RWPE2 (cell line): ENCODE measurements at regions not wholly inside any gene's neighbourhood (a gene's known extent, or its start where the extent isn't known, plus 50 kb on each side); places are given as distances from the start of the nearest gene placed in this dataset.

Source experiments
- ATAC-seq: fragments of 200-7000 bp; cut with Tn5 transposase; 3 replicates; pipeline ENCODE4 v1.9.1; 2021; ENCODE audit warnings: low read depth
- DNase-seq: peaks from one replicate; pipeline ENCODE4 v3.0.0-alpha.2; 2020; ENCODE audit warnings: low spot score
- H3K27ac ChIP-seq: fragments of 450-650 bp; 2 replicates; pipeline ENCODE4 v1.5.1; 2017; ENCODE audit warnings: mild to moderate bottlenecking; ENCODE audit not compliant: poor library complexity, severe bottlenecking
- H3K27me3 ChIP-seq: fragments of 250-450 bp; sonication (Bioruptor Pico); 2 replicates; pipeline ENCODE4 v1.5.1; 2021; ENCODE audit warnings: mild to moderate bottlenecking, moderate library complexity; ENCODE audit not compliant: insufficient read depth, poor library complexity, severe bottlenecking
- H3K36me3 ChIP-seq: fragments of 250-450 bp; sonication (Bioruptor Pico); 2 replicates; pipeline ENCODE4 v1.5.1; 2020; ENCODE audit warnings: low read depth, mild to moderate bottlenecking, moderate library complexity
- H3K4me1 ChIP-seq: fragments of 250-450 bp; sonication (Bioruptor Pico); 2 replicates; pipeline ENCODE4 v1.5.1; 2021; ENCODE audit warnings: mild to moderate bottlenecking, moderate library complexity; ENCODE audit not compliant: insufficient read depth, poor library complexity, severe bottlenecking
- H3K4me3 ChIP-seq: fragments of 250-450 bp; sonication (Bioruptor Pico); 2 replicates; pipeline ENCODE4 v1.5.1; 2021; ENCODE audit warnings: mild to moderate bottlenecking, moderate library complexity; ENCODE audit not compliant: severe bottlenecking
- H3K9me3 ChIP-seq: fragments of 250-450 bp; sonication (Bioruptor Pico); 2 replicates; pipeline ENCODE4 v1.5.1; 2021; ENCODE audit warnings: mild to moderate bottlenecking, moderate library complexity; ENCODE audit not compliant: severe bottlenecking
- CTCF ChIP-seq: fragments of 450-650 bp; IDR thresholded peaks from one replicate; pipeline ENCODE4 v1.5.1; 2017; ENCODE audit warnings: mild to moderate bottlenecking, moderate library complexity; ENCODE audit not compliant: poor library complexity, severe bottlenecking

DNA sequence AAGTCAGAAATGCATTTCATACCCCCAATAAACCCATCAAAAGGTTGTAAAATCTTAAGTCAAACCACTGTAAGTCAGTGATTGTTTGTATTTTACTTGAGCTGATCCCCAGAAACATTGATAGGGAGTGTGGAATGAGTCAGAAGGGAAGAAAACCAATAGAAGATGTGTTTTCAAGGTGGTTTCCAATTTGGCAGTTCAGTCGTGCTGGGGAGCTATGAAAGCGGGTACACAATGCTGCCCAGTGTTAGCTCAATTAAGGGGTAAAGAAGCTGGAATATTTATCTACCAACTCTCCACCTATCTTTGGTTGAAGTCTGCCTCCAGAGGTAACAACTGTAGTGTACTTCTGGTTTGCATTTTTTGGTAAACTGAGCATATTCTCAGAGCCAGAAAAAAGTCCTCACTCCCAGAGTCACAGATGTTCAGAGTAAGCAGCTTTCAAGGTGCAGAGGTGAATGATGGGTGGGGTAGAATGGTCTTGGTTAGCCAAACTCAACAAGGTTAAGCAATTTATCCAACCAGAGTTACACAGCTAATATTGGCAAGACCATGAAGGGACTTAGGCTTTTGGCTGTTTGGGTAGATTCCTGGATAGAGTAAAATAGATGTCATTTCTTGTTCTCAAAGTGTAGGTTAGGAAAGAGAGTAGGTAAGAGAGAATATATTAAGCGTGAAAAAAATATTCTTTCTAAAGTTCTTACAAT lies 202.9 kb upstream of the ADGRL2 start:
- no peak overlapping the region for H3K4me3 ChIP-seq

GRCh38 chr1:81596341-81596740 lies 204.4 kb upstream of the ADGRL2 start:
- no peak overlapping the region for H3K27ac ChIP-seq
- DNase-seq: no peak
- TF ChIP-seq CTCF: no peak
- H3K9me3 ChIP-seq: no peaks in the 10 kb centered on the region
- H3K36me3 ChIP-seq: no peaks in the 10 kb centered on the region
- H3K27me3 ChIP-seq: no peaks in the 10 kb centered on the region
- ATAC-seq: no peak
- no peaks in the 10 kb centered on the region for H3K4me1 ChIP-seq
- no peak overlapping the region for H3K4me3 ChIP-seq

More for the DNA sequence above, 202.9 kb upstream of the ADGRL2 start:
- no peak for TF ChIP-seq CTCF
- Histone ChIP-seq H3K36me3 (no peaks in the 10 kb centered on the region), H3K9me3 (no peaks in the 10 kb centered on the region), H3K27me3 (no peaks in the 10 kb centered on the region), H3K27ac (no peak overlapping the region), H3K4me1 (no peaks in the 10 kb centered on the region)
- ATAC-seq (no peak), DNase-seq (no peak)

DNA sequence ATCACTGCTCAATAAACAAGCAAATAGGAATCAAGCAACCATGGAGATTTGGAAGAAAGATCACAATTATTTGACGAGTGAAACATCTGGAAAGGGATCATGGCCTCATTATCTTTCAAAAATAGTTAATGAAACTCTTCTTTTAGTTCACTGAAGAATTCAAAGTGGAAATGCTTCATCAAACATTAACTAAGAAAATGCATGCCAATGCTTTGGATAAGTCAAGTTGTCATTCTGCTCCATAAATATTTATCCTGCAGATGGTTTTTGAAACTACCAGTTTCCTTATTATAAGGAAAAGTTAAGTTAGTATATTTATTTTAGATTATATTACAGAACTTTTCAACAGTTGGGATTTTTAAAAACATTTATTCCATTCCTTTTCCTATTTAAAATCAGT lies 206.5 kb upstream of the ADGRL2 start:
- no peak for DNase-seq
- no peak for ATAC-seq
- Histone ChIP-seq H3K4me3 (no peak overlapping the region), H3K27me3 (no peaks in the 10 kb centered on the region), H3K27ac (no peak overlapping the region), H3K36me3 (no peaks in the 10 kb centered on the region), H3K4me1 (no peaks in the 10 kb centered on the region), H3K9me3 (no peaks in the 10 kb centered on the region)
- TF ChIP-seq CTCF: no peak

DNA sequence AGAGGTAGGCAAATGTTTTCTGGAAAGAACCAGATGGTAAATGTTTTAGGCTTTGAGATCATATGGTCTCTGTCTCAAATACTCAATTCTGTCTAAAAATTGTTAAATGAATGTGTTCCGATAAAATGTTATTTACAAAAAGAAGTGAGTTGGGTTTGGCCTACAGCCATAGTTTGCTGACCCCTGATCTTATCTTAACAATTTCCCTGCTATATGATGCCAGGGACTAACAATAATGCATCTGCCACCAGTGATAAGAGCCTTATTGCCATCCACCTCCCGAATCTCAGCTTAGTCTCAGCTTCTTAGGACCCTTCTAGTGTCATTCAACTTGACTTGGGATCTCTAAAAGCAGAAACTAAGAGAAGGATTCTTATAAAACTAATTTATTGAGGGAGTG lies 208.5 kb upstream of the ADGRL2 start:
- Histone ChIP-seq H3K27me3 (no peaks in the 10 kb centered on the region), H3K36me3 (no peaks in the 10 kb centered on the region), H3K4me1 (no peaks in the 10 kb centered on the region), H3K9me3 (no peaks in the 10 kb centered on the region), H3K27ac (no peak overlapping the region), H3K4me3 (no peak overlapping the region)
- ATAC-seq: no peak
- DNase-seq: no peak
- no peak for TF ChIP-seq CTCF

DNA sequence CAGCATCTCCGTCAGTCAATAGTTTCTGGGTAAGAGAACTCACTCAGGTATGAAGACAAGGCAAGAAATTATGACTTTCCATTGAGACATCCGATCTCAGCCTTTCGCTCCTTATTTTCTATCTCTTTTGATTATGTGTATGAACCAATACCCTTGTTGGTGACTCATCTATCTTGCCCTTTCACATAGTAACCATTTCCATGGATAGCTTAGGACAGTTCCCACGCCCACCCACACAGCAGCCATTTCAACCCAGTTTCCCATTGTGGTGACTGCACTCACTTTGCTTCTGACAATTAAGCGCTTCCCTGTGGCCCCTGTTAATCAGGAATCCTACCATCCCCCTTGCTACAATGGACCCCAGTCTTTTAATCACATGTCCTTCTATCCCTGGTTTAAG lies 210.6 kb upstream of the ADGRL2 start:
- Histone ChIP-seq H3K9me3 (no peaks in the 10 kb centered on the region), H3K36me3 (no peaks in the 10 kb centered on the region), H3K4me3 (no peak overlapping the region), H3K4me1 (no peaks in the 10 kb centered on the region), H3K27ac (no peak overlapping the region), H3K27me3 (no peaks in the 10 kb centered on the region)
- TF ChIP-seq CTCF: no peak
- ATAC-seq: no peak
- DNase-seq: no peak
